DOHH2 (cell line): ENCODE measurements at regions not wholly inside any gene's neighbourhood (a gene's known extent, or its start where the extent isn't known, plus 50 kb on each side); places are given as distances from the start of the nearest gene placed in this dataset.

ENCODE experiments used
- H3F3A ChIP-seq: fragments of 200-600 bp; sonication (generic), shearing (Covaris generic); 2 replicates; pipeline ENCODE4 v1.6.0; 2016; ENCODE audit warnings: antibody characterized with exemption, mild to moderate bottlenecking; ENCODE audit not compliant: control insufficient read depth, insufficient read depth
- H3K27ac ChIP-seq: fragments of 200-600 bp; sonication (generic); 2 replicates; pipeline ENCODE4 v1.5.1; 2014; ENCODE audit warnings: low read depth, mild to moderate bottlenecking, low read length, moderate library complexity
- H3K27me3 ChIP-seq: fragments of 200-600 bp; sonication (generic); 2 replicates; pipeline ENCODE4 v1.6.1; 2014; ENCODE audit warnings: mild to moderate bottlenecking, low read length, mixed read lengths; ENCODE audit not compliant: control insufficient read depth
- H3K36me3 ChIP-seq: fragments of 200-600 bp; sonication (generic); 2 replicates; pipeline ENCODE4 v1.6.1; 2014; ENCODE audit warnings: mild to moderate bottlenecking, low read length, moderate library complexity, mixed read lengths; ENCODE audit not compliant: control insufficient read depth
- H3K4me1 ChIP-seq: fragments of 200-600 bp; sonication (generic); 2 replicates; pipeline ENCODE4 v1.6.1; 2014; ENCODE audit warnings: mild to moderate bottlenecking, low read length, mixed read lengths; ENCODE audit not compliant: control insufficient read depth
- H3K4me2 ChIP-seq: fragments of 200-600 bp; sonication (generic); 2 replicates; pipeline ENCODE4 v1.6.0; 2014; ENCODE audit warnings: mild to moderate bottlenecking, low read length, moderate library complexity
- H3K4me3 ChIP-seq: fragments of 200-600 bp; sonication (generic); 2 replicates; pipeline ENCODE4 v1.5.1; 2014; ENCODE audit warnings: mild to moderate bottlenecking, low read length, mixed read lengths
- H3K79me2 ChIP-seq: fragments of 200-600 bp; sonication (generic); 2 replicates; pipeline ENCODE4 v1.6.1; 2014; ENCODE audit warnings: mild to moderate bottlenecking, low read length, mixed read lengths; ENCODE audit not compliant: control insufficient read depth
- H3K9me2 ChIP-seq: fragments of 200-600 bp; sonication (generic); replicated peaks from 2 replicates; pipeline ENCODE4 v1.6.1; 2014; ENCODE audit warnings: mild to moderate bottlenecking, low read length, mixed read lengths; ENCODE audit not compliant: control insufficient read depth
- H3K9me3 ChIP-seq: fragments of 200-600 bp; sonication (generic); 2 replicates; pipeline ENCODE4 v1.6.1; 2014; ENCODE audit warnings: antibody characterized with exemption, low read length, mixed read lengths; ENCODE audit not compliant: control insufficient read depth, insufficient read depth
- H4K20me1 ChIP-seq: fragments of 200-600 bp; sonication (generic); 2 replicates; pipeline ENCODE4 v1.6.0; 2014; ENCODE audit warnings: low read depth, mild to moderate bottlenecking, antibody characterized with exemption, low read length, moderate library complexity; ENCODE audit not compliant: control insufficient read depth, insufficient read depth
- CTCF ChIP-seq: fragments of 200-600 bp; sonication (generic); IDR thresholded peaks from one replicate; pipeline ENCODE4 v1.5.1; 2014; ENCODE audit warnings: antibody characterized with exemption, mild to moderate bottlenecking, low read depth, low read length; ENCODE audit not compliant: poor library complexity, severe bottlenecking
- EZH2phosphoT487 ChIP-seq: fragments of 200-600 bp; sonication (generic); IDR thresholded peaks from 2 replicates; pipeline ENCODE4 v1.6.1; 2017; ENCODE audit warnings: borderline replicate concordance, mild to moderate bottlenecking, antibody characterized with exemption, low read length, moderate library complexity, mixed read lengths

GRCh38 chr9:117555964-117556629, 141.2 kb upstream of the ASTN2 start:
- TF ChIP-seq CTCF: peak; percentile 92
- no peak for TF ChIP-seq EZH2phosphoT487
- no peak overlapping the region for H3K27ac ChIP-seq
- no peaks in the 10 kb centered on the region for H3K36me3 ChIP-seq
- H3K79me2 ChIP-seq: no peaks in the 10 kb centered on the region
- no peaks in the 10 kb centered on the region for H3K9me3 ChIP-seq
- H3F3A ChIP-seq: no peaks in the 10 kb centered on the region
- H3K9me2 ChIP-seq: no peaks in the 10 kb centered on the region
- peaks cover 6% of the 10 kb centered on the region for H3K4me1 ChIP-seq
- H3K4me3 ChIP-seq: no peak overlapping the region
- H3K4me2 ChIP-seq: peak overlapping the region; percentile 19; the same call in 1 of the 2 replicates
- no peaks in the 10 kb centered on the region; the same call in 1 of the 2 replicates for H3K27me3 ChIP-seq
- no peaks in the 10 kb centered on the region for H4K20me1 ChIP-seq

- Histone ChIP-seq H3K9me3 (no peaks in the 10 kb centered on the region), H3K79me2 (no peaks in the 10 kb centered on the region), H4K20me1 (no peaks in the 10 kb centered on the region), H3K27ac (no peak overlapping the region), H3K4me1 (peaks cover 6% of the 10 kb centered on the region), H3K9me2 (no peaks in the 10 kb centered on the region), H3K4me2 (no peak overlapping the region), H3K36me3 (no peaks in the 10 kb centered on the region), H3F3A (no peaks in the 10 kb centered on the region), H3K4me3 (no peak overlapping the region), H3K27me3 (no peaks in the 10 kb centered on the region)
- TF ChIP-seq EZH2phosphoT487 (no peak), CTCF (no peak)
Measured at GRCh38 chr9:117552811-117553210, 138.0 kb upstream of the ASTN2 start.

GRCh38 chr9:117551171-117551570, 136.3 kb upstream of the ASTN2 start:
- no peaks in the 10 kb centered on the region for H3K9me3 ChIP-seq
- H4K20me1 ChIP-seq: no peaks in the 10 kb centered on the region
- H3K79me2 ChIP-seq: no peaks in the 10 kb centered on the region
- no peak overlapping the region for H3K4me3 ChIP-seq
- no peaks in the 10 kb centered on the region for H3K9me2 ChIP-seq
- no peaks in the 10 kb centered on the region for H3K27me3 ChIP-seq
- H3F3A ChIP-seq: peaks cover 4% of the 10 kb centered on the region; the same call in 1 of the 2 replicates
- H3K4me1 ChIP-seq: peaks cover 19% of the 10 kb centered on the region
- no peak for TF ChIP-seq EZH2phosphoT487
- TF ChIP-seq CTCF: no peak
- H3K36me3 ChIP-seq: no peaks in the 10 kb centered on the region
- no peak overlapping the region for H3K27ac ChIP-seq
- no peak overlapping the region for H3K4me2 ChIP-seq
